Natural killer cell treated with Interleukin-12 subunit alpha and Interleukin-12 subunit beta and Interleukin-15 and Interleukin-18, amount 100 ng/mL, for 72 hours (primary cell): ENCODE measurements at regions not wholly inside any gene's neighbourhood (a gene's known extent, or its start where the extent isn't known, plus 50 kb on each side); places are given as distances from the start of the nearest gene placed in this dataset.

Experiments used
- ATAC-seq, 2 donors: fragments of 150-1000 bp; cut with Tn5 transposase in 1 of 2; sonication (Bioruptor Pico), chemical (Tn5 transposase) in 1 of 2; 2 replicates each; pipeline ENCODE4 v1.10.0; 2021
- DNase-seq: peaks from one replicate; pipeline ENCODE4 v3.0.0; 2022; ENCODE audit warnings: low spot score
- H3K27ac Mint-ChIP-seq, 2 donors: 1 replicate in 1 of 2; 2 replicates in 1 of 2; pipeline ENCODE4 v1.8.0; 2022; ENCODE audit warnings: mixed read lengths in 2 of 2, mild to moderate bottlenecking in 1 of 2, moderate library complexity in 1 of 2
- H3K27me3 Mint-ChIP-seq, 2 donors: 1 replicate in 1 of 2; 2 replicates in 1 of 2; pipeline ENCODE4 v1.8.0; 2022; ENCODE audit warnings: mixed read lengths in 2 of 2
- H3K36me3 Mint-ChIP-seq: one replicate; pipeline ENCODE4 v1.8.0; 2022; ENCODE audit warnings: mixed read lengths
- H3K4me1 Mint-ChIP-seq, 2 donors: 1 replicate in 1 of 2; 2 replicates in 1 of 2; pipeline ENCODE4 v1.8.0; 2022; ENCODE audit warnings: low read depth in 2 of 2, mixed read lengths in 2 of 2, mild to moderate bottlenecking in 1 of 2
- H3K4me3 Mint-ChIP-seq: one replicate; pipeline ENCODE4 v1.8.0; 2022; ENCODE audit warnings: mixed read lengths
- H3K9me3 Mint-ChIP-seq: 2 replicates; pipeline ENCODE4 v1.8.0; 2022; ENCODE audit warnings: mixed read lengths

DNA sequence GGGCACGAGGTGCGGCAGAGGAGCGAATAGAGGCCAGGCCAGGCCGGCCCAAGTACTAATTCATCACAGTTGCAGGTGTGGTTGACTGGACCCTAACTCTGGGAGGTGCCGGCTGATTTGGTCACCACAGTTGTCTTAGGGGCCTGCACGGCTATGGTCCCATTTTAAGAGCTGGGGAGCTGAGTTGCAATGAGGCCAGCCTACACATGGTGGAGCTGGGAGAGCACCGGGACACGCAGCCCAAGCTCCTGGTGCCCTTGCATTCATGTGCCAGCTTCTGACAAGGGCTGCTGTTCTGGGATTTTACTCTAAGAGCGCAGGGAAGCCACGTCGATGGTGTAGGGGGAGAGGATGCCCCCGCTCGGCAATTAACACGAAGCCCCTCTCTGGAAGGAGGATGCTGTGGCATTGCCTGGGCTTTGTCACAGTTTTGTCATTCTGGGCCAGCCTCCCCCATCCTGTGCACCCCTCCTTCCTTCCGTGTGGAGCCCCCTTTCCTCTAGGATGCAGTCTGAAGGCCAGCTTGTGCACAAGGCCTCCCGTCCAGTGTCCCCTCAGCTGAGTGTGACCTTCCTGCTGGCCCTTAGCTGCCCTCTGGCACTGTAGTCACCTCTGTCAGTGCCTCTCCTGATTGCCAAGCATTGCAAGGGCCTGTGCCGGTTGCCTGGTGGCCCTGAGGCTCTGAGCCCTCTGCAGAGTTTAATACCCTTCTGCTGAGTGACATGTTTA, 109.4 kb upstream of the C1QTNF9B start:
- ATAC-seq = no peak

GRCh38 chr13:24007979-24008620, 110.8 kb upstream of the C1QTNF9B start:
- H3K27ac Mint-ChIP-seq = no peak overlapping the region
- peaks cover 0 to 3% of the 10 kb centered on the region in 2 donors for H3K27me3 Mint-ChIP-seq
- peaks cover 0 to 2% of the 10 kb centered on the region in 2 donors for H3K4me1 Mint-ChIP-seq
- H3K36me3 Mint-ChIP-seq = no peaks in the 10 kb centered on the region
- ATAC-seq (no peak), DNase-seq (no peak)
- H3K4me3 Mint-ChIP-seq = no peak overlapping the region
- H3K9me3 Mint-ChIP-seq = no peaks in the 10 kb centered on the region

More for the DNA sequence above, 109.4 kb upstream of the C1QTNF9B start:
- Mint-ChIP-seq H3K27ac (no peak overlapping the region), H3K27me3 (peaks cover 0 to 6% of the 10 kb centered on the region in 2 donors), H3K36me3 (no peaks in the 10 kb centered on the region), H3K4me3 (no peak overlapping the region), H3K9me3 (no peaks in the 10 kb centered on the region), H3K4me1 (no peaks in the 10 kb centered on the region)
- DNase-seq = no peak

GRCh38 chr13:24008679-24009078, 111.4 kb upstream of the C1QTNF9B start:
- H3K4me1 Mint-ChIP-seq = peaks cover 0 to 8% of the 10 kb centered on the region in 2 donors
- H3K27me3 Mint-ChIP-seq = peaks cover 0 to 3% of the 10 kb centered on the region in 2 donors
- ATAC-seq (no peak), DNase-seq (no peak)
- no peaks in the 10 kb centered on the region for H3K36me3 Mint-ChIP-seq
- H3K27ac Mint-ChIP-seq = no peak overlapping the region
- H3K4me3 Mint-ChIP-seq = no peak overlapping the region
- H3K9me3 Mint-ChIP-seq = no peaks in the 10 kb centered on the region

GRCh38 chr13:24011266-24011665, 114.0 kb upstream of the C1QTNF9B start:
- H3K27ac Mint-ChIP-seq = no peak overlapping the region
- H3K27me3 Mint-ChIP-seq = no peaks in the 10 kb centered on the region
- no peaks in the 10 kb centered on the region for H3K9me3 Mint-ChIP-seq
- peaks cover 0 to 8% of the 10 kb centered on the region in 2 donors for H3K4me1 Mint-ChIP-seq
- no peaks in the 10 kb centered on the region for H3K36me3 Mint-ChIP-seq
- no peak overlapping the region for H3K4me3 Mint-ChIP-seq
- no peak for ATAC-seq
- no peak for DNase-seq

GRCh38 chr13:24012648-24013047, 115.3 kb upstream of the C1QTNF9B start:
- Mint-ChIP-seq H3K27ac (no peak overlapping the region), H3K27me3 (no peaks in the 10 kb centered on the region), H3K36me3 (no peaks in the 10 kb centered on the region), H3K4me3 (no peak overlapping the region), H3K4me1 (peaks cover 0 to 8% of the 10 kb centered on the region in 2 donors), H3K9me3 (no peaks in the 10 kb centered on the region)
- DNase-seq = no peak
- ATAC-seq = peak in 1 of 2 donors; percentile 40

DNA sequence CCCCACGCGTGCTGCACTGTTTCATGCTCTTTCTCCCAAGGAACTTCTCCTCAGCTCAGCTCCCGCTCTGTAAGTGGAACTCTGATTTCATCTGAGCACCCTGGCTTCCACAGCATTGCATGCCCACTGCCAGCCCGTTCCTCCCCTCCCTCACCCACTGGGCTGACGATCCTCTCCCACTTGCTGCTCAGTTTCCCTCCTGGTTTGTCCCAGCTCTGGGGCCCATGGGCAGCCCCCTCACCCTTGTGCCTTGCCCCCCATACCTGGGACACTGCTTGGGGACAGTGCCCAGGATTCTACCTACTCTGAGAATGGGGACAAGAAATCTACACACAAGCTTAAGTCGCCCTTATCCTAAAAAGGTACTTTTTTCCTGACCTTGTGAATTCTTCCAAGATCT, 115.9 kb upstream of the C1QTNF9B start:
- no peak overlapping the region for H3K4me3 Mint-ChIP-seq
- no peaks in the 10 kb centered on the region for H3K9me3 Mint-ChIP-seq
- peaks cover 0 to 8% of the 10 kb centered on the region in 2 donors for H3K4me1 Mint-ChIP-seq
- DNase-seq (no peak), ATAC-seq (no peak)
- no peaks in the 10 kb centered on the region for H3K36me3 Mint-ChIP-seq
- no peak overlapping the region for H3K27ac Mint-ChIP-seq
- no peaks in the 10 kb centered on the region for H3K27me3 Mint-ChIP-seq

GRCh38 chr13:24016046-24016445, 118.7 kb upstream of the C1QTNF9B start:
- DNase-seq (no peak), ATAC-seq (no peak)
- Mint-ChIP-seq H3K27ac (no peak overlapping the region), H3K27me3 (no peaks in the 10 kb centered on the region), H3K36me3 (no peaks in the 10 kb centered on the region), H3K9me3 (no peaks in the 10 kb centered on the region), H3K4me3 (no peak overlapping the region), H3K4me1 (peaks cover 0 to 8% of the 10 kb centered on the region in 2 donors)

- no peaks in the 10 kb centered on the region for H3K4me1 Mint-ChIP-seq
- no peaks in the 10 kb centered on the region for H3K36me3 Mint-ChIP-seq
- no peak overlapping the region for H3K27ac Mint-ChIP-seq
- ATAC-seq (no peak), DNase-seq (no peak)
- H3K9me3 Mint-ChIP-seq = no peaks in the 10 kb centered on the region
- H3K27me3 Mint-ChIP-seq = peaks cover 5 to 6% of the 10 kb centered on the region in 2 donors
- no peak overlapping the region for H3K4me3 Mint-ChIP-seq
These were observed 125.3 kb upstream of the C1QTNF9B start for GRCh38 chr13:24022568-24022967.

DNA sequence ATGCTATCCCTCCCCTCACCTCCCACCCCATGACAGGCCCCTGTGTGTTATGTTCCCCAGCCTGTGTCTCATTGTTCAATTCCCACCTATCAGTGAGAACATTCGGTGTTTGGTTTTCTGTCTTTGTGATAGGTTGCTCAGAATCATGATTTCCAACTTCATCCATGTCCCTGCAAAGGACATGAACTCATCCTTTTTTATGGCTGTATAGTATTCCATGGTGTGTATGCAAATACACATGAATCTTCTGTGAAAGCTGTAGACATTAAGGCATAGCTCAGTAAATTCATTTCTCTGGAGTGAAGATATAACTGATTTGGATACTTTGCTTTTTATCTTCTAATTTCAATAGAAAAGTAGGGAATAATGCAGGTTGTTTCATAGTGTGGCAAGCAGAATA, 125.8 kb upstream of the C1QTNF9B start:
- ATAC-seq = no peak
- Mint-ChIP-seq H3K36me3 (no peaks in the 10 kb centered on the region), H3K9me3 (no peaks in the 10 kb centered on the region), H3K27ac (no peak overlapping the region), H3K4me3 (no peak overlapping the region), H3K4me1 (no peaks in the 10 kb centered on the region), H3K27me3 (peaks cover 6 to 9% of the 10 kb centered on the region in 2 donors)
- no peak for DNase-seq

DNA sequence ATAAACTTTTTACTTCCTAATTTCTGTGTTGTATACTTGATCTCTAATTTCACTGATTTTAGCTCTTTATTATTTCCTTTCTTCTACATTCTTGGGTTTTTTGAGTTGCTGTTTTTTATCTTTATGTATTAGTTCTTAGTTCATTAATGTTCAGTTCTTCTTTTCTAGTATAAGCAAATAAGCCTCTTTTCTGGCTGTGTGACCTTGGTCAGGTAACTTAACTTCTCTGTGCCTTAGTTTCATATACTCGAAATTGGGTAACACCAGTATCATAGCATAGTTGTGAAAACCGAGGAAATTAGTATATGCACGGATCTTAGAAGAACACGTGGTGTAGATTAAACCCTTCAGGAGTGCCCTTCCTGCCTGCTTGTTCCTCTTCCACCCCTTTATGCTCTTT, 130.2 kb upstream of the C1QTNF9B start:
- DNase-seq = no peak
- Mint-ChIP-seq H3K4me1 (no peaks in the 10 kb centered on the region), H3K27me3 (peaks cover 24 to 38% of the 10 kb centered on the region in 2 donors), H3K27ac (no peak overlapping the region), H3K4me3 (no peak overlapping the region), H3K9me3 (no peaks in the 10 kb centered on the region), H3K36me3 (no peaks in the 10 kb centered on the region)
- ATAC-seq = no peak

DNA sequence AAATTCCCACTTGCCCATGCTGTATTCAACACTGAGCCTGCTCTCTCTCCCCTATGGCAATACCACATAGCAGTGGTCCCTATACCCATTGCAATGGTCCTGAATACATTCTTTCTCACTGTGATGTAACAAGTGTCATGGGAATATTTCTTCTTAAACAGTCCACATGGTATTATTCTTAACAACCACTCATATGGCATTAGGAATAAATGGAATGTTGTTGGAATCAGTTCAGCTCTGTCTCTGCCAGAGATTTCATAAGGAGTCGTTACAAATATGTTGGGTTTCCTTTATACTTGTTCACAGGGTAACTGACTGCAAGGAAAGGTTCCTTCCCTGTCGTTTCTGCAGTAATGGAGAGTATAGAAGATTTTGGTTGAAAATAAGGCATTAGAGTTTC, 128.3 kb upstream of the SPATA13 start:
- no peak for DNase-seq
- Mint-ChIP-seq H3K4me3 (no peak overlapping the region), H3K4me1 (no peaks in the 10 kb centered on the region), H3K27me3 (peaks cover 21 to 37% of the 10 kb centered on the region in 2 donors), H3K9me3 (no peaks in the 10 kb centered on the region), H3K36me3 (no peaks in the 10 kb centered on the region), H3K27ac (no peak overlapping the region)
- no peak for ATAC-seq

- Mint-ChIP-seq H3K27ac (no peak overlapping the region), H3K4me3 (no peak overlapping the region), H3K27me3 (peaks cover 19 to 32% of the 10 kb centered on the region in 2 donors), H3K4me1 (no peaks in the 10 kb centered on the region), H3K36me3 (no peaks in the 10 kb centered on the region), H3K9me3 (no peaks in the 10 kb centered on the region)
- DNase-seq = no peak
- ATAC-seq = no peak
These were observed 127.8 kb upstream of the SPATA13 start for GRCh38 chr13:24032674-24033073.

GRCh38 chr13:24033527-24034302, 126.8 kb upstream of the SPATA13 start:
- H3K27me3 Mint-ChIP-seq = peaks cover 18 to 23% of the 10 kb centered on the region in 2 donors
- H3K36me3 Mint-ChIP-seq = no peaks in the 10 kb centered on the region
- H3K27ac Mint-ChIP-seq = no peak overlapping the region
- DNase-seq (no peak), ATAC-seq (no peak)
- H3K9me3 Mint-ChIP-seq = no peaks in the 10 kb centered on the region
- no peak overlapping the region for H3K4me3 Mint-ChIP-seq
- peaks cover 5 to 6% of the 10 kb centered on the region in 2 donors for H3K4me1 Mint-ChIP-seq

DNA sequence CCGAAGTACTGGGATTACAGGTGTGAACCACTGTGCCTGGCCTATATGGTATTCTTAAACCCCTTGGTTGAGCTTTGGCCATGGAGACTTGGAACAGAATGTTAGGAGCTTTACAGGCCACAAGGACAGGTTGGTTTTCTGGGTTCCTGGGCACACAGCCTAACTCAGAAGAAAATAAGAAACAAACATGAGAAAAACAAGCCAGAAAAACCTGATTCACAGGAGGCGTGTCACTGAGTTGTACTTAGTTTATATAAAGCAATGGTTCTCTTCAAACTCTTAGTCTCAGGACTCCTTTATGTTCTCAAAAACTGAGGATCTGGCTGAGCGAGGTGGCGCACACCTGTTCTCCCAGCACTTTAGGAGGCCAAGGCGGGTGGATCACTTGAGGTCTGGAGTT, 125.1 kb upstream of the SPATA13 start:
- no peak for DNase-seq
- no peak for ATAC-seq
- Mint-ChIP-seq H3K4me3 (no peak overlapping the region), H3K27ac (no peak overlapping the region), H3K27me3 (peaks cover 15 to 16% of the 10 kb centered on the region in 2 donors), H3K36me3 (no peaks in the 10 kb centered on the region), H3K4me1 (peaks cover 5 to 16% of the 10 kb centered on the region in 2 donors), H3K9me3 (no peaks in the 10 kb centered on the region)
